AG04450 (cell line): ENCODE measurements at regions not wholly inside any gene's neighbourhood (a gene's known extent, or its start where the extent isn't known, plus 50 kb on each side); places are given as distances from the start of the nearest gene placed in this dataset.

Source experiments
- CTCF ChIA-PET: fragments of 300-600, 350-600 bp; formaldehyde crosslinking; extraction: SDS; loops from one replicate; lab custom pipeline; 2022; ENCODE audit warnings: antibody characterized with exemption, inconsistent platforms; lab: Charles Lee
- POLR2A ChIA-PET: fragments of 350-600 bp; formaldehyde crosslinking; extraction: SDS; loops from one replicate; lab custom pipeline; 2021; ENCODE audit warnings: antibody characterized with exemption, inconsistent platforms; lab: Yijun Ruan, JAX
- DNase-seq: peaks from one replicate; pipeline ENCODE4 v3.0.0-alpha.2; 2011; ENCODE audit warnings: low read depth, low spot score
- H3K27ac ChIP-seq: one replicate; pipeline ENCODE4 v1.5.1; 2012; ENCODE audit warnings: low read depth, low read length, control low read depth
- H3K27me3 ChIP-seq: one replicate; pipeline ENCODE4 v1.6.0; 2012; ENCODE audit warnings: low read length; ENCODE audit not compliant: control insufficient read depth, insufficient read depth
- H3K4me3 ChIP-seq: 2 replicates; pipeline ENCODE4 v1.5.1; 2011; ENCODE audit warnings: mild to moderate bottlenecking, low read depth, low read length, control low read depth
- H3K9me3 ChIP-seq: 2 replicates; pipeline ENCODE4 v1.5.1; 2012; ENCODE audit warnings: low read length; ENCODE audit not compliant: control insufficient read depth, insufficient read depth
- CTCF ChIP-seq: IDR thresholded peaks from 2 replicates; pipeline ENCODE4 v1.5.1; 2011; ENCODE audit warnings: low read depth, low read length, control low read depth, inconsistent platforms

DNA sequence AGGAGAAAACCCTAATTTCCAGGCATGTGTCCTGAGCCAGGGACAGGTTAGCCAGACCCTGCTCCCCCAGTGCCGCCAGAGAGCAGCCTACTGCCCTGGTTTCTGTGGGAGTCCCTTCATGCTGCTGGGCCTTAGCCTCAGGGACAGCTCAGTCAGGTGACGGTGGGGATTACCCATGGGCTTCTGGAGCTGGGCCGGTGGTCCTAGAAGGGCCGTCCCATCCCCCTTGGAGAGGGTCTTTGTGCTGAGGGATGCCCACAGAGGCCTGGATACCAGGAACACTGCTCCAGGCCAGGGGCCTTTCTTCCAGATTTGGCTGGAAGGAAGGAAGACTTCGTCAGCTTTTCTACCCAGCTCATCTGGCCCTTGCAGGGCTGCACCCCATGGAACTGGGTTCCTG is 71.4 kb upstream of the ZNF722 start:
- Histone ChIP-seq H3K27ac (no peak overlapping the region), H3K9me3 (peaks cover 52% of the 10 kb centered on the region)

DNA sequence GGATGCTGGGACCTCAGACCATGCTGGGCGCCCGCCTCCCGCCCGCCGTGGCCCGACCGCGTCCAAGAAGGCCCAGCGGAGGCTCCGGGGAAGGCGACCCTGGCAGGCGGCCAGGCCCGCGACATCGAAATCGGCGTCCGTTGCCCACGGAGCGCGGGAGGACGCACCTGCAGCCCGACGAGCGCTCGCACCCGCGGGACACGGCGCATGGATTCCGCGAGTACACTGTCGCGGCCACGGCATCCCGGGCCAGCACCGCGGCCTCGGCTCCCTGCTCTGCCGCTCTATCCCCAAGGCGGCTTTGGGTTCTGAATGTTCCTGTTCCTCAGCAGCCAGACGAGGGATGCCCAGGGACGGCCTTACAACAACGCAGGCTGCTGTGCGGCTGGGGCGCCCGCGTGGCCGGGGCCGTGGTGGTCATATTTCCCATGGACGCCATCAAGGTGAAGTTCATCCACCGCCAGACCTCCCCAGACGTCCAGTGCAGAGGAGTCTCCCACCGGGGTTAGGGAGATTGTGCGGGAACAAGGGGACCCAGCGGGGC is 67.5 kb upstream of the ZNF722 start:
- DNase-seq = no peak
- no peak for TF ChIP-seq CTCF
- Histone ChIP-seq H3K9me3 (peaks cover 56% of the 10 kb centered on the region), H3K27ac (no peak overlapping the region), H3K27me3 (no peaks in the 10 kb centered on the region), H3K4me3 (no peak overlapping the region)
- ChIA-PET POLR2A (no interaction called here), CTCF (no interaction called here)

More for the DNA sequence above, 71.4 kb upstream of the ZNF722 start:
- TF ChIP-seq CTCF = no peak
- POLR2A ChIA-PET = no interaction called here
- no peak for DNase-seq
- CTCF ChIA-PET = no interaction called here
- H3K27me3 ChIP-seq = no peaks in the 10 kb centered on the region
- no peak overlapping the region for H3K4me3 ChIP-seq

DNA sequence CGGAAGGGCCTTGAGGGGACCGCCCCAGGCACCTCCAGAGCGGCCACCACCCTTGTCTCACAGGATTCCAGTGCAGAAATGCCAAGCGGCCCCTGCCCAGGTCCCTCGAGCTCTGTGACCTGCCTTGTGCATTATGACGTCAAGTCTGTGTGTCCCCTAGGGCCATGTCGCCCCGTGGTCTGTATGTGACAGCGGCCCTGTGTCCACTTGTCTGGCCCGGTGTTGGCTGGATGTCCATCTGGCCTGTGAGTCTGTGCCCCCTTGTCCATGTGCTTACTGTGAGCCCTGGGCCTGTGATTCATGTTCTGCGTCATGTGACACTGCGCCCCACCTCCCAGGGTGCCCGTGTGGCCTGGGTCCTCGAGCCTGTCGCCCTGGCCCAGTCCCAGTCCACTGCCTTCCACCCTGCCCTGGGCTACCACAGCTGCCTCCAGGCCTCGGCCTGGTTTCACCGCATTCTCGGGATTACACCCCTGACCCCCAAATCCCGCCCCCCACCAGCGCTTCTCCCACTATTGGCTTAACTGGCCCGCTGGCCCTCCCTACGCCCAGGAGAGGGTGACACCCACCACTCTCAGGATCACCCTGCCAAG is 66.6 kb upstream of the ZNF722 start:
- no peak overlapping the region for H3K27ac ChIP-seq
- CTCF ChIA-PET = no interaction called here
- H3K27me3 ChIP-seq = no peaks in the 10 kb centered on the region
- no peak overlapping the region for H3K4me3 ChIP-seq
- DNase-seq = no peak
- no peak for TF ChIP-seq CTCF
- POLR2A ChIA-PET = no interaction called here
- H3K9me3 ChIP-seq = peaks cover 47% of the 10 kb centered on the region
